ENCODE measurements at regions not wholly inside any gene's neighbourhood (a gene's known extent, or its start where the extent isn't known, plus 50 kb on each side); places are given as distances from the start of the nearest gene placed in this dataset.

DNA sequence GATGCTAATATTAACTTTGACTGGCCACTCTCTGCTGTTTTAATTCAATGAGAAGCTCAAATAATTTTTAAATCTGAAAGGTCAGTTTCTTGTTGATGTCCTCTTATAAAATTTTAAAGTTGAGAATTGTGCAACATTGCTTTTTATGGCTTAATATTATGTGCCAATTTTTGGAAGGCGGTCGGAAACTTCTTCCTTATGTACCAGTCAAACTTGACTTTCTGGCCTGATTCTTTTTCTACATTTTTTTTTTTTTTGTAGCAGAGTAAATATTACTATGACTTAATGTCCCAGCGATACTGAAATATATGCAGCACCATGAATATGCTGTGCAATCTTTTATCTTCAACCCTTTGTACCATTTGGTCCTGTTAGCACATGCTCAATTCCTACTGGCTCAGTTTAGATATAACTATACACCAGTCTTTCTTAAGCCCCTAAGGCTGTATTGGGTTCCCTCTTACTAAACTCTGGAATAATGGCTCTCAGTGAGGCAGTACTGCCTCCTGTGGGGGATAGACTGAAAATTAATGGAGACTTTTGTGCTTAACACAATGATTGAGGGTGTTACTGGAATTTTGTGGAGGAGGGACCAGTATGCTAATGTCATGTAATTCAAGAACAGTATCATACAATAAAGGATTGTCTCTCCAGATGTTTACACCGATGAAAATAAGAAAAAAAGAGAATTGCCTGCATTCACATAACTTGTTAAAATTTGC, 156.4 kb upstream of the SYNCRIP start:
- TF ChIP-seq, protein P1, sequence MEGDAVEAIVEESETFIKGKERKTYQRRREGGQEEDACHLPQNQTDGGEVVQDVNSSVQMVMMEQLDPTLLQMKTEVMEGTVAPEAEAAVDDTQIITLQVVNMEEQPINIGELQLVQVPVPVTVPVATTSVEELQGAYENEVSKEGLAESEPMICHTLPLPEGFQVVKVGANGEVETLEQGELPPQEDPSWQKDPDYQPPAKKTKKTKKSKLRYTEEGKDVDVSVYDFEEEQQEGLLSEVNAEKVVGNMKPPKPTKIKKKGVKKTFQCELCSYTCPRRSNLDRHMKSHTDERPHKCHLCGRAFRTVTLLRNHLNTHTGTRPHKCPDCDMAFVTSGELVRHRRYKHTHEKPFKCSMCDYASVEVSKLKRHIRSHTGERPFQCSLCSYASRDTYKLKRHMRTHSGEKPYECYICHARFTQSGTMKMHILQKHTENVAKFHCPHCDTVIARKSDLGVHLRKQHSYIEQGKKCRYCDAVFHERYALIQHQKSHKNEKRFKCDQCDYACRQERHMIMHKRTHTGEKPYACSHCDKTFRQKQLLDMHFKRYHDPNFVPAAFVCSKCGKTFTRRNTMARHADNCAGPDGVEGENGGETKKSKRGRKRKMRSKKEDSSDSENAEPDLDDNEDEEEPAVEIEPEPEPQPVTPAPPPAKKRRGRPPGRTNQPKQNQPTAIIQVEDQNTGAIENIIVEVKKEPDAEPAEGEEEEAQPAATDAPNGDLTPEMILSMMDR (conservative IDR thresholded peaks at IDR 0.05), result no peak
- no peak for DNase-seq
- Histone ChIP-seq H3K36me3 (ENCODE audit: control insufficient read depth, insufficient read depth, low read length) (no peaks in the 10 kb centered on the region), H3K9ac (ENCODE audit: extremely low read depth, low read length, poor library complexity, severe bottlenecking) (no peak overlapping the region), H3K9me3 (ENCODE audit: control insufficient read depth, low read length) (no peaks in the 10 kb centered on the region), H3K4me3 (ENCODE audit: low read length) (no peak overlapping the region), H3K27ac (ENCODE audit: low read depth, low read length) (no peak overlapping the region), H3K4me1 (ENCODE audit: control insufficient read depth, insufficient read depth, low read length) (no peaks in the 10 kb centered on the region), H3K27me3 (ENCODE audit: control insufficient read depth, insufficient read depth, low read length, poor library complexity, severe bottlenecking) (no peaks in the 10 kb centered on the region)
- H3K9me3 Mint-ChIP-seq, result no peaks in the 10 kb centered on the region
- H3K36me3 Mint-ChIP-seq (ENCODE audit: low read depth), result no peaks in the 10 kb centered on the region
- H3K27ac Mint-ChIP-seq, result no peak overlapping the region
- no peaks in the 10 kb centered on the region for H3K4me1 Mint-ChIP-seq
- H3K27me3 Mint-ChIP-seq (ENCODE audit: insufficient read depth), result no peaks in the 10 kb centered on the region
- 93 to 100% methylated on average over 1 to 4 of the region's 4 CpGs for WGBS, 2 experiments (ENCODE audit: insufficient coverage in 1 of 2, insufficient read length in 1 of 2)
- H3K4me3 Mint-ChIP-seq, result no peak overlapping the region

DNA sequence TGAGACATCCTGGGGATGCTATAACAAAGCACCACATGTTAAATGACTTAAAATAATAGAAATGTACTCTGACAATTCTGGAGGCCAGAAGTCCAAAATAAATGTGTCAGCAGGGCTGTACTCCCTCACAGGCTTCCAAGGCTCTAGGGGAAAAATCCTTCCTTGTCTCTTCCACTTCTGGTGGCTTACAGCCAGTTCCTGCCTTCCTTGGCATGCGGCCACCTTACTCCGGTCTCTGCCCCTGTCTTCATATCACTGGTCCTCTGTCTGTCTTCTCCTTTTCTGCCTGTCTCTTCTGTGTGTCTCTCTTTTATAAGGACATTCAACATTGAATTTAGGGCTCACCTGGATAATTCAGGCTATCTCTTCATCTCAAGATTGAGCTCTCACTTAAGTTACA, 155.3 kb upstream of the SYNCRIP start:
- Mint-ChIP-seq H3K4me1 (no peaks in the 10 kb centered on the region), H3K36me3 (ENCODE audit: low read depth) (no peaks in the 10 kb centered on the region), H3K4me3 (no peak overlapping the region), H3K27me3 (ENCODE audit: insufficient read depth) (no peaks in the 10 kb centered on the region), H3K9me3 (no peaks in the 10 kb centered on the region), H3K27ac (no peak overlapping the region)
- H3K27me3 ChIP-seq (ENCODE audit: control insufficient read depth, insufficient read depth, low read length, poor library complexity, severe bottlenecking), result no peaks in the 10 kb centered on the region
- no peak overlapping the region for H3K9ac ChIP-seq (ENCODE audit: extremely low read depth, low read length, poor library complexity, severe bottlenecking)
- TF ChIP-seq, protein P1 (conservative IDR thresholded peaks at IDR 0.05), result no peak
- H3K27ac ChIP-seq (ENCODE audit: low read depth, low read length), result no peak overlapping the region
- no peak overlapping the region for H3K4me3 ChIP-seq (ENCODE audit: low read length)
- WGBS, 2 experiments (ENCODE audit: insufficient coverage in 1 of 2, insufficient read length in 1 of 2), result 86 to 91% methylated on average over 2 of the region's 2 CpGs
- H3K4me1 ChIP-seq (ENCODE audit: control insufficient read depth, insufficient read depth, low read length), result no peaks in the 10 kb centered on the region
- DNase-seq, result no peak
- no peaks in the 10 kb centered on the region for H3K9me3 ChIP-seq (ENCODE audit: control insufficient read depth, low read length)
- H3K36me3 ChIP-seq (ENCODE audit: control insufficient read depth, insufficient read depth, low read length), result no peaks in the 10 kb centered on the region

DNA sequence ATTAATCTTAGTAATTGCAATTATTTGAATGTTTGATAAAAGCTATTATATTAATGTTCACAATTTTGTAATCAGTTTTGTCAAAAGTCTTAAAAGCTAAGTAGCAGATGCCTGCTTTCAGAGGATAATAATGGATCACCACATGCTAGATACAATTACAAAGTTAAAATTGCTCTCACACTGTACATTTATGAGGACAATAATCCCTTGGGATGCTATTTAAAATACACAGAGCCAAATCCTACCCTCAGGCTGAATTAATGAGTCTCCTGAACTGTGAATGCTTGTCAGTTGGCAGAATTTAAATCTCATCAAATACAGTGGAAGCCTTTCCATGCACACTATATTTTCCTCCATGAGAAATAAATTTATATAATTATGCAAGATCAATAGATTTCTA, 153.3 kb upstream of the SYNCRIP start:
- Histone ChIP-seq H3K9ac (ENCODE audit: extremely low read depth, low read length, poor library complexity, severe bottlenecking) (no peak overlapping the region), H3K9me3 (ENCODE audit: control insufficient read depth, low read length) (no peaks in the 10 kb centered on the region), H3K4me1 (ENCODE audit: control insufficient read depth, insufficient read depth, low read length) (no peaks in the 10 kb centered on the region), H3K36me3 (ENCODE audit: control insufficient read depth, insufficient read depth, low read length) (no peaks in the 10 kb centered on the region), H3K27me3 (ENCODE audit: control insufficient read depth, insufficient read depth, low read length, poor library complexity, severe bottlenecking) (no peaks in the 10 kb centered on the region), H3K4me3 (ENCODE audit: low read length) (no peak overlapping the region), H3K27ac (ENCODE audit: low read depth, low read length) (no peak overlapping the region)
- Mint-ChIP-seq H3K27ac (no peak overlapping the region), H3K9me3 (peaks cover 2% of the 10 kb centered on the region), H3K27me3 (ENCODE audit: insufficient read depth) (no peaks in the 10 kb centered on the region), H3K4me3 (no peak overlapping the region), H3K4me1 (no peaks in the 10 kb centered on the region), H3K36me3 (ENCODE audit: low read depth) (no peaks in the 10 kb centered on the region)
- TF ChIP-seq, protein P1 (conservative IDR thresholded peaks at IDR 0.05), result no peak
- no peak for DNase-seq

All from endodermal cell (in vitro differentiated cells).